ENCODE measurements at regions not wholly inside any gene's neighbourhood (a gene's known extent, or its start where the extent isn't known, plus 50 kb on each side); places are given as distances from the start of the nearest gene placed in this dataset.

- DNase-seq (ENCODE audit: low spot score), result no peak
Measured at GRCh38 chr12:124428792-124429281, 133.9 kb downstream of the RFLNA start.

GRCh38 chr12:124428136-124428791 is 133.4 kb downstream of the RFLNA start:
- no peak for DNase-seq (ENCODE audit: low spot score)

GRCh38 chr12:124426594-124427555 is 132.0 kb downstream of the RFLNA start:
- no peak for DNase-seq (ENCODE audit: low spot score)

- DNase-seq (ENCODE audit: low spot score), result no peak
Measured at GRCh38 chr12:124425667-124426066, 130.8 kb downstream of the RFLNA start.

- no peak for DNase-seq (ENCODE audit: low spot score)
Measured at GRCh38 chr12:124424516-124424905, 129.6 kb downstream of the RFLNA start.

- no peak for DNase-seq (ENCODE audit: low spot score)
Measured at GRCh38 chr12:124423761-124424515, 129.0 kb downstream of the RFLNA start.

GRCh38 chr12:124422570-124423523 is 128.0 kb downstream of the RFLNA start:
- DNase-seq (ENCODE audit: low spot score), result peak; percentile 71

GRCh38 chr12:124422142-124422569 is 127.3 kb downstream of the RFLNA start:
- DNase-seq (ENCODE audit: low spot score), result no peak

- no peak for DNase-seq (ENCODE audit: low spot score)
Measured at GRCh38 chr12:124420996-124421674, 126.2 kb downstream of the RFLNA start.

GRCh38 chr12:124420041-124420995 is 125.4 kb downstream of the RFLNA start:
- DNase-seq (ENCODE audit: low spot score), result no peak

- no peak for DNase-seq (ENCODE audit: low spot score)
Measured at GRCh38 chr12:124419292-124420040, 124.6 kb downstream of the RFLNA start.

- no peak for DNase-seq (ENCODE audit: low spot score)
Measured at GRCh38 chr12:124418791-124419190, 123.9 kb downstream of the RFLNA start.

GRCh38 chr12:124418156-124418555 is 123.3 kb downstream of the RFLNA start:
- no peak for DNase-seq (ENCODE audit: low spot score)

- no peak for DNase-seq (ENCODE audit: low spot score)
Measured at GRCh38 chr12:124416516-124417395, 121.9 kb downstream of the RFLNA start.

GRCh38 chr12:124415064-124415463 is 120.2 kb downstream of the RFLNA start:
- no peak for DNase-seq (ENCODE audit: low spot score)

GRCh38 chr12:124413915-124414314 is 119.0 kb downstream of the RFLNA start:
- DNase-seq (ENCODE audit: low spot score), result no peak

GRCh38 chr12:124413401-124413800 is 118.5 kb downstream of the RFLNA start:
- DNase-seq (ENCODE audit: low spot score), result no peak

- DNase-seq (ENCODE audit: low spot score), result no peak
Measured at GRCh38 chr12:124412646-124413015, 117.7 kb downstream of the RFLNA start.

Data from COLO829 (cell line).